Rectal smooth muscle tissue (tissue), 1 donor: ENCODE measurements at regions not wholly inside any gene's neighbourhood (a gene's known extent, or its start where the extent isn't known, plus 50 kb on each side); places are given as distances from the start of the nearest gene placed in this dataset.

Source experiments
- H3K27ac ChIP-seq: one replicate; pipeline ENCODE4 v1.7.0; 2013; ENCODE audit warnings: low read depth, low read length, inconsistent platforms
- H3K27me3 ChIP-seq: one replicate; pipeline ENCODE4 v1.7.0; 2013; ENCODE audit warnings: low read length; ENCODE audit not compliant: control insufficient read depth, insufficient read depth
- H3K36me3 ChIP-seq: one replicate; pipeline ENCODE4 v1.7.0; 2013; ENCODE audit warnings: low read length; ENCODE audit not compliant: control insufficient read depth, insufficient read depth
- H3K4me1 ChIP-seq: one replicate; pipeline ENCODE4 v1.7.0; 2013; ENCODE audit warnings: low read length; ENCODE audit not compliant: control insufficient read depth, insufficient read depth
- H3K4me3 ChIP-seq: one replicate; pipeline ENCODE4 v1.7.0; 2013; ENCODE audit warnings: low read length
- H3K9ac ChIP-seq: one replicate; pipeline ENCODE4 v1.7.0; 2013; ENCODE audit warnings: low read length

- no peaks in the 10 kb centered on the region for H3K36me3 ChIP-seq
- no peak overlapping the region for H3K4me3 ChIP-seq
- H3K27me3 ChIP-seq, result no peaks in the 10 kb centered on the region
- H3K9ac ChIP-seq, result no peak overlapping the region
- H3K27ac ChIP-seq, result no peak overlapping the region
- no peaks in the 10 kb centered on the region for H3K4me1 ChIP-seq
Measured at GRCh38 chr10:23869996-23870395, 338.9 kb upstream of the KIAA1217 start.

GRCh38 chr10:23870651-23871610 is 338.0 kb upstream of the KIAA1217 start:
- no peak overlapping the region for H3K4me3 ChIP-seq
- H3K27ac ChIP-seq, result no peak overlapping the region
- H3K36me3 ChIP-seq, result no peaks in the 10 kb centered on the region
- H3K9ac ChIP-seq, result no peak overlapping the region
- no peaks in the 10 kb centered on the region for H3K27me3 ChIP-seq
- H3K4me1 ChIP-seq, result no peaks in the 10 kb centered on the region

GRCh38 chr10:23872290-23872689 is 336.6 kb upstream of the KIAA1217 start:
- Histone ChIP-seq H3K27me3 (no peaks in the 10 kb centered on the region), H3K4me1 (no peaks in the 10 kb centered on the region), H3K36me3 (no peaks in the 10 kb centered on the region), H3K27ac (no peak overlapping the region), H3K9ac (no peak overlapping the region), H3K4me3 (no peak overlapping the region)

- Histone ChIP-seq H3K4me1 (no peaks in the 10 kb centered on the region), H3K36me3 (no peaks in the 10 kb centered on the region), H3K9ac (no peak overlapping the region), H3K4me3 (no peak overlapping the region), H3K27me3 (no peaks in the 10 kb centered on the region), H3K27ac (no peak overlapping the region)
Measured at GRCh38 chr10:23877791-23878320, 331.1 kb upstream of the KIAA1217 start.

GRCh38 chr10:23884670-23885069 is 324.3 kb upstream of the KIAA1217 start:
- Histone ChIP-seq H3K4me1 (no peaks in the 10 kb centered on the region), H3K4me3 (no peak overlapping the region), H3K9ac (no peak overlapping the region), H3K36me3 (no peaks in the 10 kb centered on the region), H3K27me3 (no peaks in the 10 kb centered on the region), H3K27ac (no peak overlapping the region)

GRCh38 chr10:23885853-23886252 is 323.1 kb upstream of the KIAA1217 start:
- Histone ChIP-seq H3K27ac (no peak overlapping the region), H3K9ac (no peak overlapping the region), H3K4me3 (no peak overlapping the region), H3K36me3 (no peaks in the 10 kb centered on the region), H3K4me1 (no peaks in the 10 kb centered on the region), H3K27me3 (no peaks in the 10 kb centered on the region)

- Histone ChIP-seq H3K4me3 (no peak overlapping the region), H3K4me1 (no peaks in the 10 kb centered on the region), H3K36me3 (no peaks in the 10 kb centered on the region), H3K27ac (no peak overlapping the region), H3K9ac (no peak overlapping the region), H3K27me3 (no peaks in the 10 kb centered on the region)
Measured at GRCh38 chr10:23886355-23886754, 322.6 kb upstream of the KIAA1217 start.

- H3K9ac ChIP-seq, result no peak overlapping the region
- no peaks in the 10 kb centered on the region for H3K27me3 ChIP-seq
- no peak overlapping the region for H3K4me3 ChIP-seq
- H3K36me3 ChIP-seq, result no peaks in the 10 kb centered on the region
- no peaks in the 10 kb centered on the region for H3K4me1 ChIP-seq
- no peak overlapping the region for H3K27ac ChIP-seq
Measured at GRCh38 chr10:23891301-23891700, 317.6 kb upstream of the KIAA1217 start.

GRCh38 chr10:23892296-23892695 is 316.6 kb upstream of the KIAA1217 start:
- H3K4me3 ChIP-seq, result no peak overlapping the region
- H3K27me3 ChIP-seq, result no peaks in the 10 kb centered on the region
- H3K36me3 ChIP-seq, result no peaks in the 10 kb centered on the region
- H3K4me1 ChIP-seq, result no peaks in the 10 kb centered on the region
- no peak overlapping the region for H3K9ac ChIP-seq
- H3K27ac ChIP-seq, result no peak overlapping the region

- H3K4me1 ChIP-seq, result no peaks in the 10 kb centered on the region
- H3K27ac ChIP-seq, result no peak overlapping the region
Measured at GRCh38 chr10:23897267-23897666, 311.7 kb upstream of the KIAA1217 start.

GRCh38 chr10:23897861-23898260 is 311.1 kb upstream of the KIAA1217 start:
- no peaks in the 10 kb centered on the region for H3K36me3 ChIP-seq
- no peaks in the 10 kb centered on the region for H3K4me1 ChIP-seq
- no peak overlapping the region for H3K4me3 ChIP-seq
- no peaks in the 10 kb centered on the region for H3K27me3 ChIP-seq
- H3K9ac ChIP-seq, result no peak overlapping the region
- no peak overlapping the region for H3K27ac ChIP-seq

More at GRCh38 chr10:23897267-23897666, 311.7 kb upstream of the KIAA1217 start:
- H3K27me3 ChIP-seq, result no peaks in the 10 kb centered on the region
- H3K4me3 ChIP-seq, result no peak overlapping the region
- H3K36me3 ChIP-seq, result no peaks in the 10 kb centered on the region
- H3K9ac ChIP-seq, result no peak overlapping the region

- Histone ChIP-seq H3K27ac (no peak overlapping the region), H3K27me3 (no peaks in the 10 kb centered on the region), H3K36me3 (no peaks in the 10 kb centered on the region), H3K4me1 (no peaks in the 10 kb centered on the region), H3K9ac (no peak overlapping the region), H3K4me3 (no peak overlapping the region)
Measured at GRCh38 chr10:23899166-23899565, 309.8 kb upstream of the KIAA1217 start.

GRCh38 chr10:23910291-23910690 is 298.6 kb upstream of the KIAA1217 start:
- Histone ChIP-seq H3K36me3 (no peaks in the 10 kb centered on the region), H3K27ac (no peak overlapping the region), H3K9ac (no peak overlapping the region), H3K4me1 (no peaks in the 10 kb centered on the region), H3K27me3 (no peaks in the 10 kb centered on the region), H3K4me3 (no peak overlapping the region)
